SK-N-SH (cell line): ENCODE measurements at regions not wholly inside any gene's neighbourhood (a gene's known extent, or its start where the extent isn't known, plus 50 kb on each side); places are given as distances from the start of the nearest gene placed in this dataset.

ENCODE experiments used
- POLR2AphosphoS5 ChIP-seq: IDR thresholded peaks from 2 replicates; pipeline ENCODE4 v1.6.1; 2012; ENCODE audit warnings: low read depth, low read length
- RAD21 ChIP-seq: IDR thresholded peaks from 2 replicates; pipeline ENCODE4 v1.6.1; 2012; ENCODE audit warnings: mild to moderate bottlenecking, low read length
- SIN3A ChIP-seq: IDR thresholded peaks from 2 replicates; pipeline ENCODE4 v1.6.1; 2012; ENCODE audit warnings: low read depth, mild to moderate bottlenecking, low read length, moderate library complexity, borderline replicate concordance
- SMC3 ChIP-seq: IDR thresholded peaks from 2 replicates; pipeline ENCODE4 v1.6.1; 2012; ENCODE audit warnings: low read depth, low read length, improper control_type of control experiment

- TF ChIP-seq POLR2AphosphoS5: no peak
- no peak for TF ChIP-seq SIN3A
- TF ChIP-seq RAD21: no peak
- no peak for TF ChIP-seq SMC3
Observed at GRCh38 chr2:234318361-234318760, 178.5 kb downstream of the ARL4C start.
